DMS53 (cell line): ENCODE measurements at regions not wholly inside any gene's neighbourhood (a gene's known extent, or its start where the extent isn't known, plus 50 kb on each side); places are given as distances from the start of the nearest gene placed in this dataset.

ENCODE experiments used
- DNase-seq: peaks from one replicate; lab custom pipeline; 2025; lab: John Stamatoyannopoulos, UW

- DNase-seq = no peak
Observed at GRCh38 chr2:128894896-128895295, 576.2 kb upstream of the HS6ST1 start.

- DNase-seq = peak; percentile 37
Observed at GRCh38 chr2:128901572-128902391, 583.1 kb upstream of the HS6ST1 start.

- no peak for DNase-seq
Observed at GRCh38 chr2:128903637-128904036, 585.0 kb upstream of the HS6ST1 start.

- no peak for DNase-seq
Observed at GRCh38 chr2:128911276-128911675, 592.6 kb upstream of the HS6ST1 start.

GRCh38 chr2:128914320-128914719, 595.7 kb upstream of the HS6ST1 start:
- DNase-seq = no peak

GRCh38 chr2:128921751-128922150, 603.1 kb upstream of the HS6ST1 start:
- DNase-seq = no peak

GRCh38 chr2:128922154-128922553, 603.5 kb upstream of the HS6ST1 start:
- no peak for DNase-seq

- DNase-seq = no peak
Observed at GRCh38 chr2:128925631-128926030, 607.0 kb upstream of the HS6ST1 start.

GRCh38 chr2:128930101-128930500, 611.4 kb upstream of the HS6ST1 start:
- DNase-seq = peak; percentile 4

- no peak for DNase-seq
Observed at GRCh38 chr2:128940378-128940777, 621.7 kb upstream of the HS6ST1 start.

- no peak for DNase-seq
Observed at GRCh38 chr2:128941751-128942150, 623.1 kb upstream of the HS6ST1 start.

GRCh38 chr2:128949360-128949759, 630.7 kb upstream of the HS6ST1 start:
- no peak for DNase-seq

- DNase-seq = no peak
Observed at GRCh38 chr2:128950758-128951157, 632.1 kb upstream of the HS6ST1 start.

- DNase-seq = no peak
Observed at GRCh38 chr2:128958241-128958640, 639.6 kb upstream of the HS6ST1 start.

- DNase-seq = no peak
Observed at GRCh38 chr2:128967646-128968045, 649.0 kb upstream of the HS6ST1 start.

GRCh38 chr2:128969374-128969773, 650.7 kb upstream of the HS6ST1 start:
- no peak for DNase-seq

- DNase-seq = no peak
Observed at GRCh38 chr2:128970332-128971116, 651.9 kb upstream of the HS6ST1 start.

GRCh38 chr2:128973566-128973965, 654.9 kb upstream of the HS6ST1 start:
- DNase-seq = no peak

GRCh38 chr2:128978212-128978611, 659.5 kb upstream of the HS6ST1 start:
- DNase-seq = no peak

- no peak for DNase-seq
Observed at GRCh38 chr2:128979182-128979581, 660.5 kb upstream of the HS6ST1 start.

GRCh38 chr2:128980475-128980874, 661.8 kb upstream of the HS6ST1 start:
- DNase-seq = no peak

- no peak for DNase-seq
Observed at GRCh38 chr2:128981353-128981752, 662.7 kb upstream of the HS6ST1 start.

GRCh38 chr2:128982001-128982400, 663.3 kb upstream of the HS6ST1 start:
- no peak for DNase-seq
